AG10803 (cell line): ENCODE measurements at regions not wholly inside any gene's neighbourhood (a gene's known extent, or its start where the extent isn't known, plus 50 kb on each side); places are given as distances from the start of the nearest gene placed in this dataset.

ENCODE experiments used
- DNase-seq: peaks from one replicate; pipeline ENCODE4 v3.0.0; 2010; ENCODE audit warnings: low read depth
- H3K4me3 ChIP-seq: 2 replicates; pipeline ENCODE4 v1.5.1; 2011; ENCODE audit warnings: mild to moderate bottlenecking, low read length, control low read depth
- TF ChIP-seq, protein P1 (sequence below): conservative IDR thresholded peaks from 2 replicates; pipeline ENCODE4 v1.5.1; 2011; ENCODE audit warnings: mild to moderate bottlenecking, low read length, control low read depth, inconsistent platforms

DNA sequence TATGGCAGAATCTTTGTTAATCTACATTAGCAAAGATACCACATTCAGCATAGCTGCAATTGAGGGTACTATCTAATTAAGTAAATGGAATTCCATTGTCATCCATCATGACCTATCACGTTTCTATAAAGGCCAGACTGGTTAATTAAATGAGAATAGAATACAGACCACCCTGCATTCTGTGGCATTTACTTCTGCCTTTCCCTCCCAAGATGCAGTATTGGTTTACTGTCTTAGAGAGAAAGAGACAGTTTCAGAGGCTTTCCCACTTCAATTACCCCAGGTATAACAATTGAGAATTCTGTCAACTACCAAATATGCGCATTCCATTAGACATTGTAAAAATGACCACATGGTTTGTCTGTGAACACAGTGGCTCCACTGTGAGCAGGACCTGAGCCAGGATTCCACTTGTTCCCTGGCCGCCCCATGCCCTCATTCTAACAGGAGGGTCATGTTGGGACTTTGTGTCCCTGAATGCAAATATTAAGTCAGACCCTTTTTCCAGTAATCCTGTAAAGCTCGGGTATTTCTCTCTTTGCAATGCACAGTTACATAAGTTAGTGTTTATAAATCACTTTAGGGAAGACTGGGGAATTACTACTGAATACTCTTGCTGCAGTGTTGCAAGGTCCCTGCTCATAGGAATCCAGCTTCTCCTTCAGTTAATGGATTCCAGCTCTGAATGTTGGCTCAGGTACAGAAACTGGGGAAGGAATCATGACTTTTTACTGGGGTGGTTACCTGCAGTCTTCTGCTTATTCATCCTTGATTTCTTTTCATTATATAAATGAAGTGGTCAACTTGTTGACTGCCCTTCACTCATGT, 261.0 kb downstream of the PDGFC start:
- TF ChIP-seq, protein P1, sequence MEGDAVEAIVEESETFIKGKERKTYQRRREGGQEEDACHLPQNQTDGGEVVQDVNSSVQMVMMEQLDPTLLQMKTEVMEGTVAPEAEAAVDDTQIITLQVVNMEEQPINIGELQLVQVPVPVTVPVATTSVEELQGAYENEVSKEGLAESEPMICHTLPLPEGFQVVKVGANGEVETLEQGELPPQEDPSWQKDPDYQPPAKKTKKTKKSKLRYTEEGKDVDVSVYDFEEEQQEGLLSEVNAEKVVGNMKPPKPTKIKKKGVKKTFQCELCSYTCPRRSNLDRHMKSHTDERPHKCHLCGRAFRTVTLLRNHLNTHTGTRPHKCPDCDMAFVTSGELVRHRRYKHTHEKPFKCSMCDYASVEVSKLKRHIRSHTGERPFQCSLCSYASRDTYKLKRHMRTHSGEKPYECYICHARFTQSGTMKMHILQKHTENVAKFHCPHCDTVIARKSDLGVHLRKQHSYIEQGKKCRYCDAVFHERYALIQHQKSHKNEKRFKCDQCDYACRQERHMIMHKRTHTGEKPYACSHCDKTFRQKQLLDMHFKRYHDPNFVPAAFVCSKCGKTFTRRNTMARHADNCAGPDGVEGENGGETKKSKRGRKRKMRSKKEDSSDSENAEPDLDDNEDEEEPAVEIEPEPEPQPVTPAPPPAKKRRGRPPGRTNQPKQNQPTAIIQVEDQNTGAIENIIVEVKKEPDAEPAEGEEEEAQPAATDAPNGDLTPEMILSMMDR, result no peak
- H3K4me3 ChIP-seq, result no peak overlapping the region
- DNase-seq, result peak; percentile 89

DNA sequence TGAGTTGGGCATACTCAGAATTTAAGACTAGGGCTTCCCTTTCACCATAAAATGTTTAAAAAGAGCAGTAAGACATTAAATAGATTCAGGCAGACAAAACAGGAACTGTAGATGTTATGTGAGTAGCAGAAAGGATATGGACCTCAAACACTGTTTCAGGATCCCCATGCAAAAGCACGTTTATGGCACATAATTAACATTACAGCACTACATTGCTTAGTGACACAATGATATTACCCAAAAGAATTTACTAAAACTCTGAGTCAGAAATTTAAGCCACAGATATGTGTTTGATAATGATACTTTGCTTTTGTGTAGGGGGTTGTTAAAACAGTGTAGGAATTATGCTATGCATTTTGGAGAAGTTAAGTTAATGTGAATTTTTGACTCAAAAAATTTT, 266.3 kb downstream of the PDGFC start:
- DNase-seq, result peak; percentile 72
- TF ChIP-seq, protein P1, result no peak
- H3K4me3 ChIP-seq, result no peak overlapping the region

DNA sequence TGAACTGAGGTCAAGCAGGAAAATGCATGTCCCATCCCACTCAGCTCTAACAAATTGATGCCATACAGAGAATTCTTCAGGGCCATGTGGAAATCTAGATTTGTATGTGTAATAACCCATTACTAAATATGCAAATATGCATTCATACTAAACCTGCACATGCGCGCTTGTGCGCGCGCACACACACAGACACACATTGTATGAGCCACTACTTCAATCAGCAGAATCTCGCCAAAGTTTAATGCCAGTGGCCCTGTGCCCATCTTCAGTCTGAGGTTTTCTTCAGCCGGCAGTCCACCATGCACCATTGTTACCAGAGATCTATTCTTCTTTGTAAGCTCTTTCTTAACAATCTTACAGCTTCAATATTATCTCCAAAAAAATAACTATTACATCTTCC, 276.4 kb downstream of the PDGFC start:
- no peak for DNase-seq
- TF ChIP-seq, protein P1, result no peak
- H3K4me3 ChIP-seq, result no peak overlapping the region

DNA sequence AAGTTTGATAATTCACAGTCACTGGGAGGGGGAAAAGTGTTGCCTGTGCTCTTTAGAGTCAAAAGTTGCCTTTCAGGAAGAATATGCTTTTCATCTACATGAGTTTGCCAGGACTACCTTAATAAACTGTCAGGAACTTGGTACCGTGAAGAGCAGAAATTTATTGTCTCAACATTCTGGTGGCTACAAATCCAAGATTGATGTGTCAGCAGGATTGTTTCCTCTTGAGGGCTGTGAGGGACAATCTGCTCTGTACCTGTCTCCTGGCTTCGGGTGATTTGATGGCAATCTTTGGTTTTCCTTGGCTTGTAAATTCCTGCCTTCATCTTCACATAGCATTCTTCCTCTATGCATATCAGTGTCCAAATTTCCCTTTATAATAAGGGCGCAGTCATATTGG, 277.2 kb downstream of the PDGFC start:
- no peak overlapping the region for H3K4me3 ChIP-seq
- TF ChIP-seq, protein P1, result no peak
- no peak for DNase-seq

DNA sequence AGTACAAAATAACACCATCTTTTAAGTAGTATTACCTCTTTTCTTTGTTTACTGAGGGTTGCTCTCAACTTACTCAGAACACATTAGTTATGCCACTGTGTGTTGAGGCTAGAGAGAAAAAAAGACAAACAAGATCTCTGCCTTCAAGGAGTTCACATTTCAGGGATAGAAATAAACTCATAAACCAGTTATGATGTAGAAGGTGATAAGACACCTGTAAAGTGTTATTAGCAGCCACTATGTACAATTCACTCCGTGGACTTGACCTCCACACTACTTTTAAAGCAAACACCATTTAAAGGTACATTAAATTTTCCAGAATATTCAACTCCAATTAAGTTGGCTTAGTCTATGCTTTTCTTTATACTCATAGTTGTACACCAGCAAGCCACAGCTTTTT, 278.0 kb downstream of the PDGFC start:
- no peak overlapping the region for H3K4me3 ChIP-seq
- no peak for DNase-seq
- TF ChIP-seq, protein P1, result no peak

DNA sequence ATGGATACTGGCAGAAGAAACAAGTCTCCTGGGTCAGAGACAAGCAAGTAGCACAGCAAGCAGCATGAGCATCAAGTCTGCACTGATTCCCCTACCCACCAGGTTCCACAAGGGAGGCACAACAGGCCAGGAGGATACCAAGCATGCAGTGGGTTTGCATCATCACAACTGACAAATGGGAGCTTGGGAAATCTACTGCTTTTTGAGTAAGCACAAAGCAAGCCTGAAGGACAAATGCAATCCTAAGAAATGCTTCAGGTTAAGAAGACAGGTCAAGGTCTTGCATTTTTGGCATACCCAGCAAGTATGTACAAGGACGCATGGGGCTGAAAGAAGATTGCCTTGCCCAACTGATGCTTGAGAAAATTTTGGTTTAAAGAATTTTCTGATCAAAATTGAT, 279.6 kb downstream of the PDGFC start:
- H3K4me3 ChIP-seq, result no peak overlapping the region
- TF ChIP-seq, protein P1, result no peak
- no peak for DNase-seq

DNA sequence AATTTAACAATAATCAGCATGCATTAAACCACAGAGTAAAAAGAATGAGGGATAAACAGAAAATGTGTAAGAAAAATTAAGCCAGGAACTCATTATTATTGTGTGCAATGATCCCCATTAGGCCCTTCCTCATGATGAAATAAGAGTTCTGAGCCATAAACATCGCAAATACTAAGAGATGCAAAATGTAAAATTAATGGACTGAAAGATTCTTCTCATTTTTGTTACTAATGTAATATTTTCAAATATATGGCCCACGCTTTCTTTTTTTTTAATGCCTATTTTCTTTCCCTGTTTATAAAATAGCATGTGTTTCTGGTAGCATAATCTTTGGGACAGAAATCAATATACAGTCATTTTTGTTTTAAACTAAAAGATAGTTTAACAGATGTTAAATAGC, 281.0 kb downstream of the PDGFC start:
- TF ChIP-seq, protein P1, result no peak
- no peak overlapping the region for H3K4me3 ChIP-seq
- DNase-seq, result no peak
